DMS79 (cell line): ENCODE measurements at regions not wholly inside any gene's neighbourhood (a gene's known extent, or its start where the extent isn't known, plus 50 kb on each side); places are given as distances from the start of the nearest gene placed in this dataset.
"Not testable (repeated sequence)": the region's sequence is repeated elsewhere in the genome, so short reads cannot be mapped to it uniquely, and the experiment has no call there.

ENCODE experiments used
- DNase-seq: peaks from one replicate; lab custom pipeline; 2025; lab: John Stamatoyannopoulos, UW

DNA sequence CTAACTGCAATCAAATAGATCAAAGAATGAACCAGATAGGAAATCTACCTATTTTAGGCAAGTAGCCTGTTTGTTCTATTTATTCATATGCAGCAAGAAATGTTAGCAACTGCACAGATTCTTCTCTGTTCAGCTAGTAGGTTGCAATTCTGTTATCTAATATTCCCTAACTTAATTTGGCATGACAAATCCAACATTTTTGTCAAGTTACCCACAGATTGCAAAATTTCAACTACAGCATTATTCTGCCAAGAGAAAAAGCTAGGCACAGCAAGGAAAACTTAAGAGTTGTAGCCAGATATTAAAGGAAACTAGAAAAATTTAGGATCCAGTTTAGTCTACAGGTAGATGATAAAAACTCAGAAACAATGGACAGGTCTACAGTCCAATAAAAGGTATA lies 104.4 kb upstream of the SYNCRIP start:
- no peak for DNase-seq

DNA sequence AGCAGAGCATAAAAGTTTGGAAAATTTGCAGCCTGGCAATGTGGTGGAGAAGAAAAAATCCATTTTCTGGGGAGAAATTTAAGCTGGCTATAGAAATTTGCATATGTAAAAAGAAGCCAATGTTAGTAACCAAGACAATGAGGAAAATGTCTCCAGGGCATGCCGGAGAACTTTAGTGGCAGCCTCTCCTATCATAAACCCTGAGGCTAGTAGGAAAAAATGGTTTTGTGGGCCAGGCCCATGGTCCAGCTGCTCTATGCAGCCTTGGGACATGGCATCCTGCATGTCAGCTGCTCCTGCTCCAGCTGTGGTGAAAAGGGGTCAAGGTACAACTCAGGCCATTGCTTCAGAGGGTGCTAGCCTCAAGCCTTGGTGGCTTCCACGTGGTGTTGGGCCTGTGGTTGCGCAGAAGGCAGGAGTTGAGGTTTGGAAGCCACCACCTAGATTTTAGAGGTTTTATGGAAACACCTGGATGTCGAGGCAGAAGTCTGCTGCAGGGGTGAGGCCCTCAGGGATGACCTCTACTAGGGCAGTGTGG lies 101.8 kb upstream of the SYNCRIP start:
- DNase-seq: no peak

GRCh38 chr6:85726206-85726605 lies 83.5 kb upstream of the SYNCRIP start:
- no peak for DNase-seq

DNA sequence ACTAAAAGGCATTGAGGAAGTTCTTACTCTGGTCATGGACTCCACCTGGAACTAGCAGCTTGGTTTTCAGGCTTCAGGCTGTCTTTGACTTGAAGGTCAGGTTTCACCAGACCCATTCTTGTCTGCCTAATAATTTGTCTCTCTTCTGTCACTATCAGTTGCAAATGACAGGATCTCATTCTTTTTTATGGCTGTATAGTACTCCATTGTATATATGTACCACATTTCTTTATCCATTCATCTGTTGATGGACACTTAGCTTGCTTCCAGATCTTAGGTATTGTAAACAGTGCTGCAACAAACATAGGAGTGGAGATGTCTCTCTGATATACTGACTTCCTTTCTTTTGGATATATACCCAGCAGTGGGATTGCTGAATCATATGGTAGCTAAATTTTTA lies 73.1 kb upstream of the SYNCRIP start:
- no peak for DNase-seq

DNA sequence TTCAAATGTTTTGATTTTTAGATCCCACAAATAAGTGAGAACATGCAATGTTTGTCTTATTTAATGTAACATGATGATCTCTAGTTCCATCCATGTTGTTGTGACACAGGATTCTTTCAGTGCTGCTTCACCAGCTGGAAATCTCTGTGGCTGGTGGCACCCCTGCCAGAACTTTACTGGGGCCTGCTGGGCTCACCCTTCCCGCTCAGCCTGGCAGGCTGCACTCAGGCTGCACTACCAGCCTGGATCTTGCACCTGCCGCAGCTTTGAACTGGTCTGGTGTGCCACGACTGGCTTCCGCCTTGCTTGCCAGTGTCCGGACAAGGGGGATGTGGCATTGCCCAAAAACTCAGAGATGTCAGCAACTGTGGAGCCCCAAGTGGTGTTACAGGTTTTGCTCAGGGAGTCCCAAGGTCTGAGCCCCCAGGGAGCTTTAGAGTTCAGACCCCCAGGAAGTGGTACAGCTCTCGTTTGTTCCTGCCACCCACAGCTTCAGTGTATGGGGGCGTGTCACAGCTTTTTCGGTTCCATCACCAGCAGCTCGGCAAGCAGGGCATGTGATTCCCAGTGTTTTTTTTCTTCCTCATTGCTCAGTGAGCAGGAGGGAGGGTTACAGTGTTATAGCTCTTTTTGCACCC lies 72.3 kb upstream of the SYNCRIP start:
- DNase-seq: no peak

DNA sequence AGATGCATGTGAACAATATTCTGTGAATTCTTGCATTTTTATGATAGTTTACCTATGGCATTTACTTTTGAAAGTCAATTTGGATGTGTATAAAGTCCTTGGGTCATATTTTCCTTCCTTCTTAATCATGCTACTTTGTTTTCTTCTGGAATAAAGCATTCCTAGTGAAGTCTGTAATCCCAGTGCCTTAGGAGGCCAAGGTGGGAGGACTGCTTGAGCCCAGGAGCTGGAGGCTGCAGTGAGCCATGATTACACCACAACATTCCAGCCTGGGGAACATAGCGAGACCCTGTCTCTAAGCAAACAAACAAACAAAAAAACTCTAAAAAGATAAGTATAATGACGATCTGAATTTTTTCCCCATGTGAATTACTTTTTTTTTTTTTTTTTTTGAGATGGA lies 69.7 kb upstream of the SYNCRIP start:
- no peak for DNase-seq

DNA sequence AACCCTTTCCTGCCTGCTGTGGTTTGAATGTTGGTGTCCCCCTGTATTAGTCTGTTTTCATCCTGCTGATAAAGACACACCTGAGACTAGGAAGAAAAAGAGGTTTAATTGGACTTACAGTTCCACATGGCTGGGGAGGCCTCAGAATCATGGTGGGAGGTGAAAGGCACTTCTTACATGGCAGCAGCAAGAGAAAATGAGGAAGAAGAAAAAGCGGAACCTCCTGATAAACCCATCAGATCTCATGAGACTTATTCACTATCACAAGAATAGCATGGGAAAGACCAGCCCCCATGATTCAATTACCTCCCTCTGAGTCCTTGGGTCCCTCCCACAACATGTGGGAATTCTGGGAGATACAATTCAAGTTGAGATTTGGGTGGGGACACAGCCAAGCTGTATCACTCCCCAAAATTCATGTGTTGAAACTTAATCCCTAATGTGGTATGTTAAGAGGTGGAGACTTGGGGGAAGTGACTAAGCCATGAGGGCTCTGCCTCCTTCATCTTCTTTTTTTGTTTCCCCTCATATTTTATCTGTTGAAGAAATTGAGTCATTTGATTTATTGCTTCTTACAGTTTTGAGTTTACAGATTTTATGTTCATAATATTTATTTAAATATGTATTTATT lies 64.9 kb upstream of the SYNCRIP start:
- DNase-seq: not testable (repeated sequence)

DNA sequence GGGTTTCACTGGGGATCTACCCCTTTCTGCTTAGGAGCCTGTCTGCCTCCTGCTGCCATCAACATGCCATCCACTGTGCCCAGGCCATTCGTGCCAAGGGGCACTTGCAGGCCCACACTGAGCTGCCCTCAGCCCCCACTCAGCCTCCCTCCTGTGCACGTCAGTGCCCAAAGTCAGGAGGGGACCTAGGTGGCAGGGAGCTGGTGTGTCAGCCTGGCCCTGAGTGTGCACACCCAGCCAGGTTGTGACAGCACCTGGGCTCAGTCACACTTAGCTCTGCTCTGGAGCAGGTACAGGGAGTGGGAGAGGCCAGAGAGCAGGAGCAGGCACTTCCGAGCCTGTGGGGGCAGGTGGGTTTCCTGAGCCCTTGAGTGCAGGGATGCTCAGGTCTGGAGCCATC lies 63.6 kb upstream of the SYNCRIP start:
- DNase-seq: no peak

- DNase-seq: no peak
Measured at GRCh38 chr6:85705220-85705619, 62.5 kb upstream of the SYNCRIP start.

DNA sequence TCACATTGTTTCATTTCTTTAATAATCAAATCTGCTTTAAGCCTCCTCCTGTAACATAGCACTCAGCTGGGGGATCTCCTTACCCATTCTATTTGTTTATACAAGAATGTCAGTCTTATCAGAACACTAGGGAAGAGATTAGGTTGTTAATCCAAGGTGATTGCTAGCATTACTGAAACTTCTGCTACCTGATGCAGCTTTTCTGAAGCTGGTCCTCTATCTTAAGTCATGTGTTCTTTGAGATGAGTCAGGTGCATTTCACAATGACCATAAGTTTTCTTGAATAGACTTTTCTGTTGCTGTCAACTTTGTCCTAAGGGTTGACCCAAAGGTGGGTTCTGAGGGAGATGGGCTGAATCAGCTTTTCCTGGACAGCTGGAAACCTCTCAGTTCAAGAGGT lies 60.7 kb upstream of the SYNCRIP start:
- no peak for DNase-seq
